ENCODE measurements at regions not wholly inside any gene's neighbourhood (a gene's known extent, or its start where the extent isn't known, plus 50 kb on each side); places are given as distances from the start of the nearest gene placed in this dataset.

DNA sequence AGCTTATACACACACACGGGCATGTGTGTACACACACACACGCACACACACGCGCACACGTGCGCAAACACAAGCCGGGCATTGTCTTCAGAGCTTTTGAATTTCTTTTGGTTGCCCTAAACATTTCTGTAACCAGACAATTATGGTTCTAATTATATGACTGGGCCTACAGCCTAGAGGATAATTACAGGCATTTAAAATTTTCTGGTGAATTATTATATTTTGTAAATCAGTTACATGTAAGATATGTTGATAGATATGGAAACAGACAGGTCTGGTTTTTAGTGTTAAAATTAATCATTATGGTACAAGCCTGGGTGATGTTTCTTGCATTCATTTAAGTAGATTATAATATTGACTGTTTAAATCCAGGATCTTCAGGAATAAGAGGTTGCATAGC lies 1120.5 kb downstream of the ADGRL3 start:
- H3K36me3 Mint-ChIP-seq (ENCODE audit: low read depth), result no peaks in the 10 kb centered on the region
- no peak overlapping the region for H3K4me3 Mint-ChIP-seq
- TF ChIP-seq CTCF (conservative IDR thresholded peaks at IDR 0.05), result no peak
- Histone ChIP-seq H3K36me3 (ENCODE audit: control insufficient read depth, insufficient read depth, low read length) (no peaks in the 10 kb centered on the region), H3K4me1 (ENCODE audit: control insufficient read depth, insufficient read depth, low read length) (peaks cover 5% of the 10 kb centered on the region), H3K9me3 (ENCODE audit: control insufficient read depth, low read length) (peaks cover 10% of the 10 kb centered on the region), H3K9ac (ENCODE audit: extremely low read depth, low read length, poor library complexity, severe bottlenecking) (no peak overlapping the region), H3K27me3 (ENCODE audit: control insufficient read depth, insufficient read depth, low read length, poor library complexity, severe bottlenecking) (no peaks in the 10 kb centered on the region), H3K4me3 (ENCODE audit: low read length) (no peak overlapping the region), H3K27ac (ENCODE audit: low read depth, low read length) (no peak overlapping the region)
- no peaks in the 10 kb centered on the region for H3K27me3 Mint-ChIP-seq (ENCODE audit: insufficient read depth)
- WGBS, 2 experiments (ENCODE audit: insufficient coverage in 1 of 2, insufficient read length in 1 of 2), result 96 to 100% methylated on average over 3 to 7 of the region's 7 CpGs
- peaks cover 11% of the 10 kb centered on the region for H3K4me1 Mint-ChIP-seq
- DNase-seq, result no peak
- H3K9me3 Mint-ChIP-seq, result peaks cover 2% of the 10 kb centered on the region
- H3K27ac Mint-ChIP-seq, result no peak overlapping the region

- no peak overlapping the region for H3K4me3 ChIP-seq (ENCODE audit: low read length)
- no peaks in the 10 kb centered on the region for H3K36me3 ChIP-seq (ENCODE audit: control insufficient read depth, insufficient read depth, low read length)
- no peaks in the 10 kb centered on the region for H3K4me1 ChIP-seq (ENCODE audit: control insufficient read depth, insufficient read depth, low read length)
- peaks cover 6% of the 10 kb centered on the region for H3K27me3 Mint-ChIP-seq (ENCODE audit: insufficient read depth)
- H3K36me3 Mint-ChIP-seq (ENCODE audit: low read depth), result no peaks in the 10 kb centered on the region
- peaks cover 2% of the 10 kb centered on the region for H3K4me1 Mint-ChIP-seq
- TF ChIP-seq CTCF (conservative IDR thresholded peaks at IDR 0.05), result no peak
- DNase-seq, result peak; percentile 71
- H3K9me3 Mint-ChIP-seq, result peaks cover 24% of the 10 kb centered on the region
- peaks cover 11% of the 10 kb centered on the region for H3K9me3 ChIP-seq (ENCODE audit: control insufficient read depth, low read length)
- H3K4me3 Mint-ChIP-seq, result no peak overlapping the region
- H3K27ac Mint-ChIP-seq, result no peak overlapping the region
- WGBS, 2 experiments (ENCODE audit: insufficient coverage in 1 of 2, insufficient read length in 1 of 2), result 79% methylated on average over 1 of the region's 1 CpG; no CpG with 5 or more reads in 1 of the 2 experiments
- no peaks in the 10 kb centered on the region for H3K27me3 ChIP-seq (ENCODE audit: control insufficient read depth, insufficient read depth, low read length, poor library complexity, severe bottlenecking)
- H3K27ac ChIP-seq (ENCODE audit: low read depth, low read length), result no peak overlapping the region
- H3K9ac ChIP-seq (ENCODE audit: extremely low read depth, low read length, poor library complexity, severe bottlenecking), result no peak overlapping the region
Observed at GRCh38 chr4:62302710-62303109, 1102.6 kb downstream of the ADGRL3 start.

DNA sequence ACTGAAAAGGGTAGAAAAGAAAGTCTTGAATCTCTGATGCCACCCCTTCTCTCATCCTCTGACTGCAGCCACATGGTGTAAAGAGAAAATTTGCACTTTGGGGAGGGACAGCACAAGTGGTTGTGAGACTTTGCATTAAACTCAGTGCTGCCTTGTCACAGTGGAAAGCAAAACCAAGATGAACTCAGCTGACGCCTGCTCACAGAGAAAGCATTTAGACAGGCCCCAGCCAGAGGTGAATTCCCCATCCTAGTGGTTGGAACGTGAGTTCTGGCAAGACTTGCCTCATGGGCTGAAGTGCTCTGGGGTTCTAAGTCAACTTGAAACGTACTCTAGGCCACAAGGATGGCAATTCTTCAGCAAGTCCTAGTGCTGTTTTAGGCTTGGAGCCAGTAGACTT lies 1101.4 kb downstream of the ADGRL3 start:
- 91 to 92% methylated on average over 3 of the region's 3 CpGs for WGBS, 2 experiments (ENCODE audit: insufficient coverage in 1 of 2, insufficient read length in 1 of 2)
- Mint-ChIP-seq H3K9me3 (peaks cover 15% of the 10 kb centered on the region), H3K27me3 (ENCODE audit: insufficient read depth) (peaks cover 6% of the 10 kb centered on the region), H3K4me3 (no peak overlapping the region), H3K4me1 (peaks cover 2% of the 10 kb centered on the region), H3K27ac (no peak overlapping the region), H3K36me3 (ENCODE audit: low read depth) (no peaks in the 10 kb centered on the region)
- Histone ChIP-seq H3K9ac (ENCODE audit: extremely low read depth, low read length, poor library complexity, severe bottlenecking) (no peak overlapping the region), H3K27ac (ENCODE audit: low read depth, low read length) (no peak overlapping the region), H3K36me3 (ENCODE audit: control insufficient read depth, insufficient read depth, low read length) (no peaks in the 10 kb centered on the region), H3K27me3 (ENCODE audit: control insufficient read depth, insufficient read depth, low read length, poor library complexity, severe bottlenecking) (no peaks in the 10 kb centered on the region), H3K9me3 (ENCODE audit: control insufficient read depth, low read length) (no peaks in the 10 kb centered on the region), H3K4me1 (ENCODE audit: control insufficient read depth, insufficient read depth, low read length) (no peaks in the 10 kb centered on the region), H3K4me3 (ENCODE audit: low read length) (no peak overlapping the region)
- no peak for DNase-seq
- TF ChIP-seq CTCF (conservative IDR thresholded peaks at IDR 0.05), result no peak
